NCI-H2171 (cell line): ENCODE measurements at regions not wholly inside any gene's neighbourhood (a gene's known extent, or its start where the extent isn't known, plus 50 kb on each side); places are given as distances from the start of the nearest gene placed in this dataset.

ENCODE experiments used
- DNase-seq: peaks from one replicate; lab custom pipeline; 2025; lab: John Stamatoyannopoulos, UW

GRCh38 chr5:61790678-61791077 is 458.6 kb downstream of the ZSWIM6 start:
- no peak for DNase-seq

DNA sequence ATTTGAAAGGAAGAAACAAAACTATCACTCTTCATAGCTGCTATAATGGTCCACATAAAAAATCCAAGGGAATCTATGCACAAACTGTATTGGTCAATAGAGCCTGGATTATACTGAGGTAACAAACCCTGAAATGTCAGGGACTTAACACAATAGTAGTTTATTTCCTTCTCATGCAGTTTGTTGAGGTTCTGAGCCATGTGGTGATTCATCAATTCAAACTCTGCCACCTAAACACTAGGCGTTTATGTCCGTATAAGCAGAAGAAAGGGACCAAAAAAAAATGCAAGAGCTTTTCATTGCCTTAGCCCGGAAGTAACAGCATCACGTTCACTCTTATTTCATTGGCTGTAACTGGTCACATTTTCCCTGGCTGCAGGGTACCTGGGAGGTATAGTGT is 464.7 kb downstream of the ZSWIM6 start:
- DNase-seq, result no peak

- no peak for DNase-seq
Observed at GRCh38 chr5:61800450-61800849, 468.4 kb downstream of the ZSWIM6 start.

- DNase-seq, result no peak
Observed at GRCh38 chr5:61801174-61801573, 469.1 kb downstream of the ZSWIM6 start.

- DNase-seq, result peak; percentile 28
Observed at GRCh38 chr5:61802456-61802855, 470.4 kb downstream of the ZSWIM6 start.

DNA sequence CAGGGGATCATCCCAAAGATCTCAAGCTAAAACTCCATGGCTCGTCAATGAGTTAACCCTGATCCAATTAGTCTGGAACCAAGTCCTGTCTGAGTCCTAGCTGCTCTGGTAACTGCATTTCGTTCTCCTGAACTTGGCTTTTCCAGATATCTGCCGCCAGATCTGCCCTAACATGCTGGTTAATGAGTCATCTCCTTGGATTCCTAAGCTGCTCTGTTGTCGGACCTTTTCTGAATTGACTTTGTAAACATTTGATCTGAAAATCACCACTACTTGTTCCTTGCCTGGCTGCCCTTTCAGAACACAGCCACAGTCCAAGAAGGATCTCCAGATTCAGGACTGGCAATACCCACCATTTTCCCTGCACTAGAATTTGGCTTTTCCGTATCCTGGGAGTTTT is 473.0 kb downstream of the ZSWIM6 start:
- no peak for DNase-seq

DNA sequence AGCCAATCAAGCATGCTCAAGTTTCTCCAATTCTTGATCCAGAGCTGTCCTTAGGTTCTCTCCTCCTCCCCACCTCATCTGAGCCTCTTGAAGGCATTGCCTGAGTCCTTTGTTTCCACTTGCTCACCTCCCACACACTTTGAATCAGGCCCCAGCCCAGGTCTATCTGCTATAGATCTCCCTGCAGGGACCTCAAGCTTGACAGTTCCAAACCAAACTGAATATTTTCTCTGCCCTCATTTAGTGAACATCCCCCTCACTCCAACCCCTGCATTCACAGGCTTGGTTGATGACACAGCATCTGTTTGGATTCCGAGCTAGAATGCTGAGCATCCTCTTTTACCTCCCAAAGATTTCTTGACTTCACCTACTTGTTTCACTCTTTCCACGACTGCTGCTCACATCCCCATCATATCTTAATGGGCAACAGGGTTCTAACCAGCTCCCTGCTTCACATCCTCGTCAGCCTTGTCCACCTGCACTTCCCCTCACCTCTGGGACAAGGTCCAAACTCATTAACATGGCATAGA is 474.5 kb downstream of the ZSWIM6 start:
- DNase-seq, result no peak

GRCh38 chr5:61808091-61808490 is 476.0 kb downstream of the ZSWIM6 start:
- DNase-seq, result no peak

DNA sequence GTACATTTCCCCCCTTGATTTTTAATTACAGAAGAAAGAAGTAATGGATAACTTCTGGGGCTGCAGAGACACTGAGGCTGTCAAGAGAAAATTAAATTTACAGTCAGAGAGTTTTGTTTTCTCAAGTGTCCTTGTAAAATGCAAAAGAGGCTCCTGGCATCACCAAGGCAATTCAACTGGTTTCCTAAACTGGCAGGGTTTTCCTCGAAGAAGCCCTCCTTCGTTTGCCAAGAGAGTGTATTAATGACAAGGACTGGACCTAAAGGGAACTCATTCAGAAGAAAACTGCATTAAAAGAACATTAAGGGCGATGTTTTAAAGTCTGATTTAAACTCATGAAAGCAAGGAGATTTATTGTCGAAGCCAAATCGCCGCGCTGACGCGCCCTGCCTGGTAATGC is 476.9 kb downstream of the ZSWIM6 start:
- no peak for DNase-seq

GRCh38 chr5:61809651-61810050 is 477.6 kb downstream of the ZSWIM6 start:
- DNase-seq, result peak; percentile 79

DNA sequence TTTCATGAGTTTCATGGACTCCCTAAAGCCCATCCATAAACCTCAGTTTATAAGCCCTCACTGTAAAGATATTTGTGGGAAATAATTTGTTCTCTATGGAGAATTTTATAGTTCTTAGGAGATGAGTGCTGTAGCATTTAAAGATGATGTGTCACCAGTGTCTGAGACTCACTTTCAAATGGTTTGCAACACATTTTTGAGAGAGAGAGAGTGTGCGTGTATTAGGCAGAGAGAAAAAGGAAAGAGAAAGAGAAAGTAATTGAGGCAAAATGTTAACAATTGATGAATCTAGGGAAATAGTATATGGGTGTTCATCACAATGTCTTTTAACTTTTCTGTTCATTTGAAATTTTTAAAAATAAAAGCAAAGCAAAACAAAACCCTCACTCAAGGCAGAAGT is 479.0 kb downstream of the ZSWIM6 start:
- no peak for DNase-seq

- no peak for DNase-seq
Observed at GRCh38 chr5:61813361-61813760, 481.3 kb downstream of the ZSWIM6 start.

GRCh38 chr5:61815339-61815738 is 483.3 kb downstream of the ZSWIM6 start:
- no peak for DNase-seq

DNA sequence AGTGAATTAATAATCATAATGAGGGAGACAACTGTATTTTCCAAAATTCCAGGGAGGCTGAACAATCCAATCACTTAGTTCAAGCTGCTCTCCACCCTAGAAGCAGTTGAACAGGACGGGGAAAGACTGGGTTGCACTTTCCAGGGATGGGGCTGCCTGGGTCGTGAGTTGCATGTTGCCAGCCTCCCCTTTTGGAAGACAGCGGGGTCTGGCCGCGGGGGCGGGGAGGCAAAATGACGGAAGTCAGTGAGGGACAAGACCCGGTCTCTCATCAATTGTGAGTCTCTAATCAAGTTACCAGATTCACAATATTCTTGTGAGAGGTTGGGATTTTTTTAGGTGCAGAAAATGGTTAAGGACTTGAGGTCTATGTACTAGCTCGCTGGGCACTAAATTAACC is 484.1 kb downstream of the ZSWIM6 start:
- DNase-seq, result no peak

DNA sequence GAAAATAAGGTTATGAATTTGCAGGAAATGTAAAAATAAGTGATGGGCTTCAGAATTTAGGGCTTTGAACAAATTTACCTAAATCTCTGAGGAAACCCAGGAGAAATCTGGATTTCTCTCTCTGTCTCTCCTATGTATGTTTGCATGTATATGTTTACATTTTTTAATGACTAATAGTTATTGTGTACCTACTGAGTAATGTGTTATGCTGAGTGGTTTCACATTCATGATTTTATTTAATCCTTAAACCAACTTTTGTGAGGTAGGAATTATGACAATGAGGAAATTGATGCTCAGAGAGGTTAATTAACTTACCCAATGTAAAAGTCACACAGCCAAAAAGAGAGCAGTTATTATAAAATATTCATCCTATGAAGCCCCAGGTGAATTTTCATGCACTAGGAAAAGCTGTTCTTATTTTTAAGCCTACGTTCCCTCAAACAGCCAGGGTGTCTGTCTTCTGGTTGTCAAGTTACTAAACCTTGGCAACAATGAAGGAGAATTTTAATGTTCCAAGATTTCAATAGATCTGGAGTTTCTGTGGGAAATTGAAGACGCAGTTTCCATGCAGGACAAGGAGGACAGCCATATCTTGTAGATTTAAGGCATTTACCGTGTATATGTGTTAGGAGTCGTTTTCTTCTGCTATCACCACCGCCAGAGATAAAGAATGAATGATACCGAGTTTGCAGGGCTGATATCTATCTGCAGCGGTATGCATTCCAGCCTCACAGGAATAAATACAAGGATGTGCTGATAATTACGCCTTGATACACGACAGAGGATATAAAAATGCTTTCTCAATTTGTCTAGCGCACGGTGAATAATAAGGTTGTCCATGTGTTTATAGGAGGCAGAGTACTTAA is 484.8 kb downstream of the ZSWIM6 start:
- DNase-seq, result no peak

GRCh38 chr5:61817472-61818326 is 485.6 kb downstream of the ZSWIM6 start:
- no peak for DNase-seq

DNA sequence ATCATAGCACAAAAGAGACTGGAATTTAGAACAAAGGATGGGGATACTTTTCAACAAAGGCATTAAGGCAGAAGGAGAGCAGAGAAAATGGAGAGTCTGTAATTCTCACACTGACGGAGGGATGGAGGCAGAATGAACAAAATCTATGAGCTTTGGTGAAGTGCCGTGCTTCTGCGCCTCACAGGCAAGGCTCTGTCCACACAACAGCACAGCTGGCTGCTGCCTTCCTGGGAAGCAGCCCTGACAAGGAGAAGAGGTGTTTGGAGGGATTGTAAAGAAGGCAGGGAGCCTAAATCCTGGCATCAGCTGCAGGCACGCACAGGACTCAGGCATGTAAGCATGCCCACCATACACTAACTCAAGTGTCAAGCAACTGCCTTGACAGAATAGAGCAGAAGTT is 485.2 kb upstream of the KIF2A start:
- no peak for DNase-seq

GRCh38 chr5:61821561-61821960 is 484.4 kb upstream of the KIF2A start:
- DNase-seq, result no peak

DNA sequence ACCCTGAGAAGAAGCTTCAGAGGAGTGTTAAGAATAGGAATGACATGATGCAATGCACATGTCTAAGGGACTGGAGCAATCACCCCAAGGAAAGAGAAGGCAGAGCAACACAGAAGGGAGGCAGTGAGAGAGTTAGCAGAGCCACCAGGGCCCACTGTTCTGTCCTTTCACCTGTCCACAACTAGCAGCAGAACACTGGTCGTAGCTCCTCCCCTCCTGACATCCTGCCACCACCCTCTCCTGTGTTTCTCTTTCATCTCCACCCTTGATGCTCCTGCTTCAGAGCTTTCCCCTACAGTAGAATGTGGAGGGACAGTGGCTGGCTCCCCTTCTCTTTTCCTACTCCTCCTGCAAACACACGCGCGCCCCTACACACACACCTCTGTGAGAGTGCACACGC is 483.4 kb upstream of the KIF2A start:
- no peak for DNase-seq

- no peak for DNase-seq
Observed at GRCh38 chr5:61823065-61823464, 482.9 kb upstream of the KIF2A start.

DNA sequence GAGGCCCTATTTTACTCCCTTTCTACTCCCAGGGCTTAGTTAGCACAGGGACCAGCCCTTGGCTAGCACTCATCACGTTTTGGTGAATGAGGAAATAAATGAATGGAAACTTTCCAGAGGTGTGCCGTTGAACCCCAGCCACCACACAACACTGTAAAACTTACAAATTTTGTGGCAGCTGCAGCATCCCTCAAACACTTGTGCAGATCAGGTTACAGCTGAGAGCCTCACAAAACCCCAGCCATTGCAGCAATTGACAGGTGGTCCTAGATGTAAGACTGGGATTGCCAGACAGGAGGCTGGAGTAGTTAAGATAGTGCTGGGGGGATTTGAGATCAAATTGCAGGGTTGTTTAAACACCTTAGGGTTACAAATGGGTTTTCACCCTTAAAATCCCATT is 482.2 kb upstream of the KIF2A start:
- DNase-seq, result peak; percentile 48

- no peak for DNase-seq
Observed at GRCh38 chr5:61824396-61824795, 481.6 kb upstream of the KIF2A start.

GRCh38 chr5:61827445-61827975 is 478.5 kb upstream of the KIF2A start:
- DNase-seq, result no peak
